B cell (primary cell): ENCODE measurements at regions not wholly inside any gene's neighbourhood (a gene's known extent, or its start where the extent isn't known, plus 50 kb on each side); places are given as distances from the start of the nearest gene placed in this dataset.
"Not testable (repeated sequence)": the region's sequence is repeated elsewhere in the genome, so short reads cannot be mapped to it uniquely, and the experiment has no call there.

Experiments used
- ATAC-seq: fragments of 200-7000 bp; cut with Tn5 transposase; one replicate; pipeline ENCODE4 v1.10.0; 2021; ENCODE audit warnings: low read depth, mild to moderate bottlenecking, moderate number of reproducible peaks, moderate library complexity
- CTCF ChIA-PET: fragments of 350-600 bp; sonication (Branson Sonifier 250); formaldehyde crosslinking; loops from one replicate; lab custom pipeline; 2021; ENCODE audit warnings: antibody characterized with exemption, inconsistent platforms; lab: Charles Lee
- POLR2A ChIA-PET: fragments of 350-600 bp; sonication (Branson Sonifier 250); formaldehyde crosslinking; loops from one replicate; lab custom pipeline; 2021; ENCODE audit warnings: antibody characterized with exemption; lab: Charles Lee
- DNase-seq: peaks from one replicate; pipeline ENCODE4 v3.0.0; 2013
- H2AFZ ChIP-seq: 2 replicates; pipeline ENCODE4 v1.6.1; 2012; ENCODE audit warnings: mild to moderate bottlenecking, low read depth, low read length; ENCODE audit not compliant: insufficient read depth, poor library complexity, severe bottlenecking
- H3K27ac ChIP-seq, 2 donors: 1 replicate in 1 of 2; 2 replicates in 1 of 2; pipeline ENCODE4 v1.5.1; 2012 to 2013; ENCODE audit warnings: low read length in 2 of 2, mild to moderate bottlenecking in 2 of 2, moderate library complexity in 1 of 2
- H3K27me3 ChIP-seq, 4 experiments: fragments of 200-600 bp in 1 of 4; sonication (generic) in 1 of 4; replicated peaks in 1 of 4; 1 replicate in 2 of 4; 2 replicates in 2 of 4; pipeline versions ENCODE4 v1.6.1 to v1.7.0; 2013 to 2016; ENCODE audit warnings: low read length in 3 of 4, mild to moderate bottlenecking in 2 of 4, mixed read lengths in 1 of 4, moderate library complexity in 1 of 4; ENCODE audit not compliant: insufficient read depth in 4 of 4, control insufficient read depth in 3 of 4; ENCODE audit errors: control extremely low read depth in 1 of 4
- H3K36me3 ChIP-seq, 2 experiments: replicated peaks in 1 of 2; 1 replicate in 1 of 2; 2 replicates in 1 of 2; pipeline versions ENCODE4 v1.6.1 to v1.7.1; 2013; ENCODE audit warnings: low read length in 1 of 2; ENCODE audit not compliant: insufficient read depth in 2 of 2, control insufficient read depth in 1 of 2; ENCODE audit errors: control extremely low read depth in 1 of 2, extremely low read depth in 1 of 2
- H3K4me1 ChIP-seq, 2 donors: fragments of 200-600 bp in 1 of 2; sonication (generic) in 1 of 2; 1 replicate in 1 of 2; 2 replicates in 1 of 2; pipeline versions ENCODE4 v1.5.1 to v1.6.1; 2013 to 2017; ENCODE audit warnings: low read length in 2 of 2; ENCODE audit not compliant: control insufficient read depth in 2 of 2, insufficient read depth in 2 of 2
- H3K4me2 ChIP-seq: replicated peaks from 2 replicates; pipeline ENCODE3; 2012; ENCODE audit warnings: mild to moderate bottlenecking, low read depth, low read length; ENCODE audit not compliant: poor library complexity, severe bottlenecking
- H3K4me3 ChIP-seq, 5 experiments: fragments of 200-600 bp in 1 of 5; sonication (generic) in 1 of 5; 1 replicate in 3 of 5; 2 replicates in 2 of 5; pipeline versions ENCODE4 v1.5.1 to v1.7.0; 2011 to 2016; ENCODE audit warnings: low read length in 4 of 5, mild to moderate bottlenecking in 4 of 5, low read depth in 2 of 5, control low read depth in 1 of 5, moderate library complexity in 1 of 5; ENCODE audit not compliant: insufficient read depth in 1 of 5; ENCODE audit errors: control extremely low read depth in 1 of 5, extremely low read depth in 1 of 5
- H3K79me2 ChIP-seq: fragments of 200-600 bp; sonication (generic); one replicate; pipeline ENCODE4 v1.6.0; 2016; ENCODE audit warnings: low read length; ENCODE audit not compliant: control insufficient read depth, insufficient read depth
- H3K9ac ChIP-seq: fragments of 200-600 bp; sonication (generic); 2 replicates; pipeline ENCODE4 v1.6.1; 2017; ENCODE audit warnings: mild to moderate bottlenecking, low read length, moderate library complexity
- H3K9me3 ChIP-seq, 3 donors: one replicate each; pipeline versions ENCODE4 v1.6.1 to v1.7.1; 2013; ENCODE audit warnings: low read length in 2 of 3; ENCODE audit not compliant: control insufficient read depth in 2 of 3, insufficient read depth in 1 of 3; ENCODE audit errors: control extremely low read depth in 1 of 3
- H4K20me1 ChIP-seq: 2 replicates; pipeline ENCODE4 v1.6.0; 2012; ENCODE audit warnings: mild to moderate bottlenecking, low read length; ENCODE audit not compliant: insufficient read depth, control insufficient read depth, poor library complexity, severe bottlenecking
- H3K27ac Mint-ChIP-seq: one replicate; pipeline ENCODE4 v1.8.0; 2021; ENCODE audit warnings: mixed read lengths
- H3K27me3 Mint-ChIP-seq: one replicate; pipeline ENCODE4 v1.8.0; 2021; ENCODE audit warnings: mixed read lengths
- H3K4me1 Mint-ChIP-seq: one replicate; pipeline ENCODE4 v1.8.0; 2021; ENCODE audit warnings: mixed read lengths
- H3K4me3 Mint-ChIP-seq: one replicate; pipeline ENCODE4 v1.8.0; 2021; ENCODE audit warnings: mixed read lengths
- H3K9me3 Mint-ChIP-seq: one replicate; pipeline ENCODE4 v1.8.0; 2022; ENCODE audit warnings: mixed read lengths; ENCODE audit not compliant: insufficient read depth
- WGBS: methylation state at CpG from one replicate; pipeline ENCODE4 v1.1.5; 2013; ENCODE audit warnings: missing lambda C conversion rate; ENCODE audit not compliant: insufficient coverage; 5-methylcytosine and 5-hydroxymethylcytosine counted together
- intact Hi-C: fragments of 100-400 bp; cut with micrococcal nuclease; formaldehyde crosslinking; loops from one replicate; pipeline ENCODE4 v1.10.0; 2022

GRCh38 chr16:29203933-29204805 is 202.3 kb downstream of the NPIPB11 start:
- H3K27me3 Mint-ChIP-seq, H3K4me1 ChIP-seq, H3K9me3 Mint-ChIP-seq, H3K27ac ChIP-seq, intact Hi-C loops, CTCF ChIA-PET, H2AFZ ChIP-seq, H3K9ac ChIP-seq, H4K20me1 ChIP-seq, H3K36me3 ChIP-seq, POLR2A ChIA-PET, H3K4me2 ChIP-seq, H3K79me2 ChIP-seq, H3K4me3 ChIP-seq, H3K27me3 ChIP-seq, H3K4me3 Mint-ChIP-seq, ATAC-seq, H3K27ac Mint-ChIP-seq, DNase-seq, H3K4me1 Mint-ChIP-seq, H3K9me3 ChIP-seq: not testable (repeated sequence)
- WGBS, result 90% methylated on average over 11 of the region's 19 CpGs

GRCh38 chr16:29203046-29203932 is 203.2 kb downstream of the NPIPB11 start:
- H3K4me3 ChIP-seq, H3K27me3 Mint-ChIP-seq, H3K27ac ChIP-seq, CTCF ChIA-PET, H3K27ac Mint-ChIP-seq, ATAC-seq, H3K4me1 Mint-ChIP-seq, H2AFZ ChIP-seq, H3K4me1 ChIP-seq, DNase-seq, H3K79me2 ChIP-seq, H3K9me3 ChIP-seq, H4K20me1 ChIP-seq, POLR2A ChIA-PET, H3K9ac ChIP-seq, H3K4me2 ChIP-seq, H3K36me3 ChIP-seq, H3K27me3 ChIP-seq, H3K9me3 Mint-ChIP-seq, intact Hi-C loops, H3K4me3 Mint-ChIP-seq: not testable (repeated sequence)
- 93% methylated on average over 18 of the region's 30 CpGs for WGBS

- H4K20me1 ChIP-seq, DNase-seq, H3K9me3 ChIP-seq, H3K4me2 ChIP-seq, H3K27me3 ChIP-seq, CTCF ChIA-PET, H3K4me1 ChIP-seq, intact Hi-C loops, H3K4me1 Mint-ChIP-seq, H3K27ac Mint-ChIP-seq, H3K27me3 Mint-ChIP-seq, H3K79me2 ChIP-seq, H3K4me3 Mint-ChIP-seq, POLR2A ChIA-PET, H2AFZ ChIP-seq, H3K4me3 ChIP-seq, ATAC-seq, H3K9ac ChIP-seq, H3K36me3 ChIP-seq, H3K9me3 Mint-ChIP-seq, H3K27ac ChIP-seq: not testable (repeated sequence)
- 100% methylated on average over 6 of the region's 10 CpGs for WGBS
Measured at GRCh38 chr16:29202642-29203041, 203.9 kb downstream of the NPIPB11 start.
